Esophagus squamous epithelium (tissue), 5 donors: ENCODE measurements at regions not wholly inside any gene's neighbourhood (a gene's known extent, or its start where the extent isn't known, plus 50 kb on each side); places are given as distances from the start of the nearest gene placed in this dataset.

Experiments used
- DNase-seq: peaks from one replicate; lab custom pipeline; 2025; lab: John Stamatoyannopoulos, UW
- H3K27ac ChIP-seq, 4 donors: fragments of 200-600 bp; sonication (generic); one replicate each; pipeline ENCODE4 v1.5.1; 2016 to 2019; ENCODE audit warnings: mild to moderate bottlenecking in 1 of 4
- H3K27me3 ChIP-seq, 4 donors: fragments of 200-600 bp; sonication (generic); 1 replicate in 3 of 4; 2 replicates in 1 of 4; pipeline versions ENCODE4 v1.5.1 to v1.6.0; 2017 to 2021; ENCODE audit warnings: antibody characterized with exemption in 1 of 4
- H3K36me3 ChIP-seq, 3 donors: fragments of 200-600 bp; sonication (generic); one replicate each; pipeline ENCODE4 v1.5.1; 2016 to 2019
- H3K4me1 ChIP-seq, 3 donors: fragments of 200-600 bp; sonication (generic); one replicate each; pipeline ENCODE4 v1.5.1; 2017 to 2019
- H3K4me3 ChIP-seq, 4 donors: fragments of 200-600 bp; sonication (generic); 1 replicate in 3 of 4; 2 replicates in 1 of 4; pipeline ENCODE4 v1.5.1; 2016 to 2019; ENCODE audit warnings: mild to moderate bottlenecking in 2 of 4, moderate library complexity in 1 of 4
- H3K9me3 ChIP-seq, 3 donors: fragments of 200-600 bp; sonication (generic); one replicate each; pipeline ENCODE4 v1.5.1; 2016 to 2019
- CTCF ChIP-seq, 6 experiments: fragments of 450-650 bp in 4 of 6; fragments of 200-600 bp in 2 of 6; sonication (generic) in 2 of 6; IDR thresholded peaks; one replicate each; pipeline ENCODE4 v1.5.1; 2016 to 2019; ENCODE audit warnings: antibody characterized with exemption in 6 of 6, mild to moderate bottlenecking in 4 of 6, moderate library complexity in 4 of 6
- POLR2A ChIP-seq, 4 donors: fragments of 450-650 bp; IDR thresholded peaks; one replicate each; pipeline ENCODE4 v1.6.1; 2017; ENCODE audit warnings: antibody characterized with exemption in 4 of 4, mild to moderate bottlenecking in 4 of 4, moderate library complexity in 3 of 4
- WGBS, 2 donors: methylation state at CpG; one replicate each; pipeline ENCODE4 v1.1.5; 2018; 5-methylcytosine and 5-hydroxymethylcytosine counted together
- intact Hi-C: fragments of 100-400 bp; cut with DNase I; formaldehyde crosslinking; loops from one replicate; pipeline ENCODE4 v1.15.0; 2022
- donor health status: DM: yes; HTN: yes; CAD: no.

DNA sequence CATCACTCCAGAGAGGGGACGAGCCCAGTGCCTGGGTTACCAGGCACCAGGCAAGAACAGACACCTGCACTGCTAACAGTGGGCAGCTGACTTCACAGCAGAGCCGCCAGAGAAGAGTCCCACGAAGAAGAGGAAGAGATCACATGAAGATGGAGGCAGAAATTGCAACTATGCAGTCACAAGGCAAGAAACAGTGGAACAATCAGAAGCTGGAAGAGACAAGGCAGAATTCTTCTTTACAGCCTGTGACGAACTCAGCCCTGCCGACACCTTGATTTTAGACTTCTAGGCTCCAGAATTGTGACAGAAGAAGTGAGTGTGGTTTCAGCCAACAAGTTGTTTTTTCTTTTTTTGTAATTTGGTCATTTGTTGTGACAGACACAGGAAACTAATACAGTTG is 59.2 kb downstream of the IL12A start:
- Histone ChIP-seq H3K27ac (no peak overlapping the region), H3K4me3 (no peak overlapping the region), H3K36me3 (no peaks in the 10 kb centered on the region), H3K4me1 (peaks cover 0 to 3% (median 0%) of the 10 kb centered on the region in 3 donors), H3K27me3 (no peaks in the 10 kb centered on the region), H3K9me3 (no peaks in the 10 kb centered on the region)
- intact Hi-C loops = no loop called here
- TF ChIP-seq CTCF (IDR thresholded peaks at IDR 0.05) = no peak
- no peak for TF ChIP-seq POLR2A (IDR thresholded peaks at IDR 0.05)
- no peak for DNase-seq
- 65 to 67% methylated on average over 4 to 5 of the region's 5 CpGs for WGBS, 2 donors

DNA sequence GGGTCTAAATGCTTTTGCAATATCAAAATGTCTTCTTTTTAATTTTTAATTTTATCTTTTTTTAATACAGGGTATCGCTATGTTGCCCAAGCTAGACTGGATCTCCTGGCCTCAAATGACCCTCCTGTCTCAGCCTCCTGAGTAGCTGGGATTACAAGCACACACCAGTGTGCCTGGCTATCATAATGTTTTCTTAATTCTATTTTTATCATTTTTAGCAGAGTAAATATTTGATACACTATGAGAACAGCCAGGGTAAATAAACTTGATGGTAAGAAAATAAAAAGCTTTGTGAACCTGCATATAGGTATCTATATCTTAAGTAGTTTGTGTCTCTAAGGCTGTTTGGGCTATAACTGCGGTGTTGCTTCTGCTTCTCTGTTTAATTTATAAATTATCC is 60.4 kb downstream of the IL12A start:
- Histone ChIP-seq H3K4me3 (no peak overlapping the region), H3K27ac (no peak overlapping the region), H3K9me3 (no peaks in the 10 kb centered on the region), H3K36me3 (no peaks in the 10 kb centered on the region), H3K27me3 (no peaks in the 10 kb centered on the region), H3K4me1 (peaks cover 0 to 3% (median 0%) of the 10 kb centered on the region in 3 donors)
- no peak for TF ChIP-seq CTCF (IDR thresholded peaks at IDR 0.05)
- no peak for TF ChIP-seq POLR2A (IDR thresholded peaks at IDR 0.05)
- intact Hi-C loops = no loop called here
- 90 to 93% methylated on average over 2 of the region's 2 CpGs for WGBS, 2 donors
- no peak for DNase-seq

DNA sequence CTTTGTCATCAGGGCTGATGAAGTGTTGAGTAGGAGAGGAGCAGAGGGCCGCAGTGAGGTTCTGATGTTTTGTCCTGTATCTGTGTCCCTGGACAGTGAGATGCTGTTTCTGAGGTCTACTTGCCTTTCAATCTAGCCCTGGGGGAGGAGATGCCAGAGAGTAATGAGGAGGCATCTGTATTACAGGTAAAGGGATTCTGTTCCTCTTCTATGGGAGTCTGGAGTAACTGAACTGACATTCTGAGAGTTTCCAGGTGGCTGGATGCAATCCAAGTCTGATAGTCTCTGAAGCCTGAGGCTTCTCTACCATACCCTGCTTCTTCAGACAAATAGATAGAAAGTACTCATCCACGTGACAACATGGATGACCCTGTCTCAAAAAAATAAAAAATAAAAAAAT is 60.9 kb downstream of the IL12A start:
- peaks cover 0 to 3% (median 0%) of the 10 kb centered on the region in 3 donors for H3K4me1 ChIP-seq
- TF ChIP-seq POLR2A (IDR thresholded peaks at IDR 0.05) (no peak), CTCF (IDR thresholded peaks at IDR 0.05) (no peak)
- no peak overlapping the region for H3K4me3 ChIP-seq
- no peak for DNase-seq
- H3K27ac ChIP-seq = no peak overlapping the region
- H3K36me3 ChIP-seq = no peaks in the 10 kb centered on the region
- no peaks in the 10 kb centered on the region for H3K9me3 ChIP-seq
- 55 to 70% methylated on average over 1 to 2 of the region's 2 CpGs for WGBS, 2 donors
- intact Hi-C loops = no loop called here
- no peaks in the 10 kb centered on the region for H3K27me3 ChIP-seq

DNA sequence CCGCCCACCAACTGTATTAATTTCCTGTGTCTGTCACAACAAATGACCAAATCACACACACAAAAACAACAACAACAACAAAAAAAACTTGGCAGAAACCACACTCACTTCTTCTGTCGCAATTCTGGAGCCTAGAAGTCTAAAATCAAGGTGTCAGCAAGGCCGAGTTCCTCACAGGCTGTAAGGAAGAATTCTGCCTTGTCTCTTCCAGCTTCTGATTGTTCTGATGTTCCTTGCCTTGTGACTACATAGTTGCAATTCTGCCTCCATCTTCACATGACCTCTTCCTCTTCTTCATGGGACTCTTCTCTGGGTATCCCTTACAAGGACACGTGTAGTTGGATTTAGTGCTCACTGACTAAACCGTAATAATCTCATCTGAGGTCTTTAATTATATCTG is 61.4 kb downstream of the IL12A start:
- no peaks in the 10 kb centered on the region for H3K27me3 ChIP-seq
- no peak for TF ChIP-seq CTCF (IDR thresholded peaks at IDR 0.05)
- no peak for TF ChIP-seq POLR2A (IDR thresholded peaks at IDR 0.05)
- no peaks in the 10 kb centered on the region for H3K9me3 ChIP-seq
- H3K4me3 ChIP-seq = no peak overlapping the region
- 69 to 86% methylated on average over 5 of the region's 5 CpGs for WGBS, 2 donors
- no peak overlapping the region for H3K27ac ChIP-seq
- peaks cover 0 to 3% (median 0%) of the 10 kb centered on the region in 3 donors for H3K4me1 ChIP-seq
- no peaks in the 10 kb centered on the region for H3K36me3 ChIP-seq
- intact Hi-C loops = no loop called here
- DNase-seq = no peak

DNA sequence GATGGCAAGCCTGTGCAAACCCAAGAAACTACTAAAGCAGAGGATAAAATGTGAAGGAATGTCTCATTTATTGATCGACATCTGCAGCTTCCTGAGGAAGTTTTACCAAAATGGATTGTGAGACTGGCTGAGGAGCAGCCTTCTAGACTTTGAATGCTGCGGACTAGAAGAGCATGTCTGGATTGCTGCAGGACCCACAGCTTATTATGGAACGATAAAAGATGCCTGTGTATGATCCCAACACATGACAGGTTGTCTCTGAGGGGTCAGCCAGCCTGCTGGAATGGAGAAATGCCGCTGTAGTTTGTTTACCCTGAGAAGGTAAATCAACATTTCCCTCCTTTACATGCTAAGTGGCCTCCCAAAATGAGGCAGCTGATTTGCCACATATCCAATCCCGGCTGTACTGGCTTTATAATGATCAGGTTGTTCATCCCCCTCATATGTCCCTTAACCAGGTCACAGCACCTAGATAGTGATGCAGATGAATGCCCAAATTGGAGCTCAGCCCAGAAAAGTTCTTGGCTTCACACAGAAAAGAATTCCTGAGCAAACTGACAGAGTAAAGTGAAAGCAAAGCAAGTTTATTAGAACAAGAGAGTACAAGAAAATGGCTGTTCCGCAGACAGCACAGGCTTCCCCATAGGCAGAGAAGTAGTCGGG is 63.9 kb downstream of the IL12A start:
- TF ChIP-seq CTCF (IDR thresholded peaks at IDR 0.05) = no peak
- no peaks in the 10 kb centered on the region for H3K9me3 ChIP-seq
- H3K4me3 ChIP-seq = peak overlapping the region in 1 of 4 donors; percentile 7
- WGBS, 2 donors = 56 to 70% methylated on average over 7 of the region's 7 CpGs
- H3K27me3 ChIP-seq = no peaks in the 10 kb centered on the region
- no peak for DNase-seq
- no peak overlapping the region for H3K27ac ChIP-seq
- H3K36me3 ChIP-seq = no peaks in the 10 kb centered on the region
- intact Hi-C loops = no loop called here
- H3K4me1 ChIP-seq = peaks cover 0 to 3% (median 0%) of the 10 kb centered on the region in 3 donors
